HAP-1 (cell line): ENCODE measurements at regions not wholly inside any gene's neighbourhood (a gene's known extent, or its start where the extent isn't known, plus 50 kb on each side); places are given as distances from the start of the nearest gene placed in this dataset.

Source experiments
- DNase-seq, 2 experiments: peaks; one replicate each; pipeline ENCODE4 v3.0.0-alpha.2; 2016 to 2020; ENCODE audit warnings: low spot score in 2 of 2
- H3K27me3 ChIP-seq: fragments of 250-450 bp; sonication (Bioruptor Pico); 2 replicates; pipeline ENCODE4 v1.5.1; 2020; ENCODE audit warnings: low read depth, mild to moderate bottlenecking, moderate library complexity
- H3K36me3 ChIP-seq: fragments of 250-450 bp; sonication (Bioruptor Pico); replicated peaks from 2 replicates; pipeline ENCODE4 v1.5.1; 2020; ENCODE audit warnings: mild to moderate bottlenecking
- H3K4me1 ChIP-seq: fragments of 250-450 bp; sonication (Bioruptor Pico); 2 replicates; pipeline ENCODE4 v1.5.1; 2020; ENCODE audit warnings: mild to moderate bottlenecking
- H3K4me3 ChIP-seq: fragments of 250-450 bp; sonication (Bioruptor Pico); 2 replicates; pipeline ENCODE4 v1.5.1; 2020; ENCODE audit warnings: mild to moderate bottlenecking, moderate library complexity
- H3K9me3 ChIP-seq: fragments of 250-450 bp; sonication (Bioruptor Pico); 2 replicates; pipeline ENCODE4 v1.5.1; 2020; ENCODE audit warnings: mild to moderate bottlenecking, moderate library complexity
- in situ Hi-C: fragments of 300-500 bp; cut with MboI; formaldehyde crosslinking; loops from 3 replicates; pipeline ENCODE4 v1.14.3; 2020; ENCODE audit warnings: low sequenced_read_pairs, inconsistent platforms, mixed read lengths

DNA sequence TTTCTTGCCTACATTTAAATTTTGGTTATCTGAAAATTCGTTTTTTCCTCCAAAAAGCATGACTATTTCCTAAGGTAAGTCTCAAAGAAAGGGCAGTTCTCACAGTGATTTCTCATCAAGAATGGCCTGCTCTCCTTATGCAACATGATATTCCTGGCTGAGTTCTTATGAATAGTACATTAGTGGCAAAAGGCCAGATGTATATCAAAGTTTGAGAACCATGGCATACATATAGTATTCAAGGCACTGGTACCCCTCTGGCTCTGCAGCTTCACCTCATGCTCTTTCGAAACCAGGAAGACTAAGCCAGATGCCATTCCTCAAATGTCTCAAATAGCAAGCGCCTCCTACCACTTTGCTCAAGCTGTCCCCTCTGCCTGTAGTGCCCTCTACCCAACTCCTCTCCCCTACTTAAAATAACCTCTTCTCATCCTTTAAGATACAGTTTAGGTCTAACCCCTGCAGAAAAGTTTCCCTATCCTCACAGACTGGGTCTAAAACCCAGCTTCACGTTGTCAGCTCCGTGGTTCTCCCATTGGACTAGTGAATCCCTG lies 280.3 kb downstream of the HACE1 start:
- no peaks in the 10 kb centered on the region for H3K4me1 ChIP-seq
- H3K4me3 ChIP-seq = no peak overlapping the region
- no peak for DNase-seq
- in situ Hi-C loops = no loop called here
- no peaks in the 10 kb centered on the region for H3K9me3 ChIP-seq
- no peaks in the 10 kb centered on the region for H3K36me3 ChIP-seq
- no peaks in the 10 kb centered on the region for H3K27me3 ChIP-seq

DNA sequence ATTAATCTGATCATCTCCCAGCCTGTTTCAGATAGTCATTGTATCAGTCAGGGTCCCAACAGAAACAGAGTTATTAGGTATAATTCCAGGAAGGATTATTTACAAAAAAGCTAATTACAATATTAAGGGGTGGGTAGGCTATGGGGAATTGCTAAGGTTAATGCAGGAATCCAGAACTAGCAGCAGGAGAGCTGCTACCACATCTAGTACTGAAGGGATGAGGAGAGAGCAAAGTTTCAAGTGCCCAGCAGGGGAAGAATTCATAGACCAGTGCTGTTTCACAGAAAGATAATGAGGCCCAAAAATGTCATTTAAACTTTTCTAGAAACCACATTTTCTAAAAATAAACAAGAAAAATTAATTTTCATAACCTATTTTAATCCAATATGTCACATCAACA lies 284.2 kb downstream of the HACE1 start:
- H3K36me3 ChIP-seq = no peaks in the 10 kb centered on the region
- DNase-seq = no peak
- H3K4me3 ChIP-seq = no peak overlapping the region
- no peaks in the 10 kb centered on the region for H3K9me3 ChIP-seq
- in situ Hi-C loops = no loop called here
- H3K4me1 ChIP-seq = no peaks in the 10 kb centered on the region
- no peaks in the 10 kb centered on the region for H3K27me3 ChIP-seq

DNA sequence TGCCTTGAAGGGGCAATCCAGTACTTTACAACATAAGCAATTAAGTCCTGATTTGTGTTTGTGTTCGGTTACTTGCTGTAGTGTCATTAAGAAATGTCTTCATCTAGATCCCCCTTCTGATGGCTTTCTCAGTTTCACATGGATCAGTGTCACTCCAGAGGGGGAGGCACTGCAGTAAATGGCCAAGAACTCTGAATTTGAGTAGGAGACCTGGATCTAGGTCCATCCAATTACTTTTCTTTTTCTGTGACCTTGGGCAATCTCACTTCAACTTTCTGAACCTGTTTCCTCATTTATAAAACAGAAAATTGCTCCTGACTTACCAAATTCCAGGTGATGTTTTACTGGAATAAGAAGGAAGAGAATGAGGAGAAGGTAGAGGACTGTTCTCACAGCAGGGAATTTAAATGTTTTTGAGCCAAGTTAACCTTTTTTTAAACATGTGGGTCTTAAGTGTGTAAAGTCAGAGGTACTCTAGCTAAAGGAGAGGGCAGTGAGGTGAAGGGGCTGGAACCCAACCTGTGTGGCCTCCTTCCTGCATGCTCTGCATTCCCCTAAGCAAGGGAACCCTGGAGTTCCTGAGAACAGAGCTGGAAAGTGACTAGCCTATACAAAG lies 285.5 kb downstream of the HACE1 start:
- in situ Hi-C loops = no loop called here
- no peak overlapping the region for H3K4me3 ChIP-seq
- no peak for DNase-seq
- H3K36me3 ChIP-seq = no peaks in the 10 kb centered on the region
- H3K9me3 ChIP-seq = no peaks in the 10 kb centered on the region
- no peaks in the 10 kb centered on the region for H3K27me3 ChIP-seq
- no peaks in the 10 kb centered on the region for H3K4me1 ChIP-seq

DNA sequence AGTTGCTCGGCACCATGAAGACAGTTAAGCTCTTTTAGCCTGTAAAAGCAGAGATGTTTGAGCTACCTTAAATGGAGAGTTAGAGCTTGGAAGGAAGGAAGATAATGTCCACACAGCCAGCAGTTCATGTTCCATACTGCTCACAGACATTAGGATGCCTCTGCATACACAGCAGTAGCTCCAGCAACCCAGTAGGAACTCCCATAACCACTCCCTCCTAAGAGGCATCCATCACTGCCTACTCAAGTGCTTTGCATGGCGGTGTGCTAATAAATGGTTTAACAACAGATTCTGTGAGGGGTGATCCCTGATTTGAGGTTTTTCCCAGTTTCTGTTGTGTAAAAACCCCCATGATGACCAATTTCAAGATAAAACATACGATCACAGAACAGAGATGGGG lies 286.4 kb downstream of the HACE1 start:
- H3K9me3 ChIP-seq = no peaks in the 10 kb centered on the region
- in situ Hi-C loops = no loop called here
- DNase-seq = no peak

DNA sequence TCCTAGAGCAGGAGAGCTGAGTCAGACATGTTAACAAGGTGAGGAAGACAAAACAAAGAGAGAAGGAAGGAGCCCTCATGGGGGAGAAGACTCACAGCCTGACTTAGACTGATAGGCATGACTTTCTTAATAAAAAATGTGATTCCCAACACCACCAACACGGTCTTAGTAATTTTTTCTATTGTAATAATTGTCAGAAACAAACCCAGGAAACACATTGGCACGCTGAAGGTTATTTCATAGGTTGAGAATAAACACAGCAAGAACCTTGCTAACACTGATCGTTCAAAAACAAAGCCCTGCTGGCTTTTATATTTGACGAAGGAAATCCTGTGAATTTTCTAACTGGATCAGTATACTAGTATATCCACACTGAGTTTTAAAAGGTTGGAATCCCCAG lies 286.8 kb downstream of the HACE1 start:
- H3K36me3 ChIP-seq = no peaks in the 10 kb centered on the region
- H3K27me3 ChIP-seq = no peaks in the 10 kb centered on the region
- no peak for DNase-seq
- H3K9me3 ChIP-seq = no peaks in the 10 kb centered on the region
- in situ Hi-C loops = no loop called here
- no peak overlapping the region for H3K4me3 ChIP-seq
- no peaks in the 10 kb centered on the region for H3K4me1 ChIP-seq

More for the DNA sequence above, 286.4 kb downstream of the HACE1 start:
- H3K36me3 ChIP-seq = no peaks in the 10 kb centered on the region
- H3K4me3 ChIP-seq = no peak overlapping the region
- H3K27me3 ChIP-seq = no peaks in the 10 kb centered on the region
- no peaks in the 10 kb centered on the region for H3K4me1 ChIP-seq

DNA sequence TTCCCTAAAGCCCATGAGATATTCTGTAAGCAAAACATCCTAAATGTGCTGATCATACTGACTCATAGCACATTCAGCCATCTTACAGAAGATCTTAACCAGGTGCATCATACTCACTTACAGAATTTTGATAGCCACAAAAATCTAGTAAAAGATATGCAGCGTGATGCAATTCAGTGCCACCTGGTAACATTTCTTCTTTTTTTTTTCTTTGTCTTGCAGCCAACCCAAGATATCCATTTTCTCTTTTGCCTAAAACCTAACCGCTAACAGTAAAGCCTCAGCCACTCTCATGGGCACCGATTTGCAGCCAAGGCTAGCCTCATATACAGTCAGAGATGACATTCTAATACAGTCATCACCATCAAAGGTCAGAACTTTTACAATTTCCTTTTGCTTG lies 293.3 kb downstream of the HACE1 start:
- Histone ChIP-seq H3K27me3 (no peaks in the 10 kb centered on the region), H3K36me3 (no peaks in the 10 kb centered on the region), H3K4me3 (no peak overlapping the region), H3K9me3 (no peaks in the 10 kb centered on the region), H3K4me1 (no peaks in the 10 kb centered on the region)
- DNase-seq = no peak
- in situ Hi-C loops = no loop called here

DNA sequence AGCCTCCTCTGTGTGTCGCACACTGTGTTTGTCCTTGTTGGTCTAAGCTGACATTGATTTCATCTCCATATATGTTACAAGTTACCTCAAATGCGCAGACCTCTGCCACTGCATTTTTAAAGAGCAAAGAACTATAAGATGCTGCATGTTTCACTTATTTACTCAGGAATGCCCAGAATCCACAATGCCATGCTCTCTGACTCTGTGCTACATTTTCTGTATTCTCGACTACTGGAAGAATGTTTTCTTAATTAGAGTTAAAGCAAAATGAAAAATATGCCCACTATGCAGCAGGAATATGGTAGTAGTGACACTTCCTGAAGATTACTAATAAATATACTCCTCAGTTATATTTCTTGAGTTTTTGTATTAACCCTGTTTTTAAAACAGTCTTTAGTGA lies 296.4 kb downstream of the HACE1 start:
- H3K36me3 ChIP-seq = no peaks in the 10 kb centered on the region
- H3K27me3 ChIP-seq = no peaks in the 10 kb centered on the region; the same call in 1 of the 2 replicates
- in situ Hi-C loops = no loop called here
- no peaks in the 10 kb centered on the region for H3K9me3 ChIP-seq
- no peak for DNase-seq
- H3K4me1 ChIP-seq = no peaks in the 10 kb centered on the region
- H3K4me3 ChIP-seq = no peak overlapping the region

DNA sequence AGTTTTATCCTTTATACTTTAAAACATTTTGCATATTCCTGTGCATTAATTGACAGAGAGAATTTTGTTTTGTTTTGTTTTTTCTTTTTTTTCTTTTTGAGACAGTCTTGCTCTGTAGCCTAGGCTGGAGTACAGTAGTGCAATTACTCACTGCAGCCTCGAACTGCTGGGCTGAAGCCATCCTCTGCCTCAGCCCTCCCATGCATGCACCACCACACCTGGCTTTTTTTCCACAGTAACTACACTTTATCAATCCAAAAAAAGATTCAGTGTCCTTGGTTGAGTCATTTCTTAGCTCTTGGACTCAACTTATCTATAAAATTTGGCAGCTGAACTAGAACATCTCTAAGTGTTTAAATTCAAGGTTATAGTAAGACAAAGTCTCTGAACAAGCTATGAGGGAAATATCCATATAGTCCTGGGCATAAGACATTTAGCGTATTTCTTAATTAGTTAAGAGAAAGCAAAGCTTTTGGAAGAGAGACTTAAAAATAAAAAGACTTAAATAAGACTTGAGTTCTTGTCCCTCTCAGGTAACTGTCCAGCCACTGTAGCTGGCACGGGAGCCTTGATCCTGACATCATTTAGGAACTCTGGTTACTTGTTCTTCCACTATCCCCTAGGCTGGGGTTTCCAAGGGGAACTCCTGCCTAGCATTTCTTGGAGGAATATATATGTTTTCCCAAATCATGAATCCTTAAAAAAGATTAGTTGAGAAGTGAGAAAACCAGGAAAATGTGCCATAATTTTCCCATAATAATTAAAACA lies 300.1 kb downstream of the HACE1 start:
- Histone ChIP-seq H3K36me3 (no peaks in the 10 kb centered on the region), H3K4me3 (no peak overlapping the region), H3K4me1 (no peaks in the 10 kb centered on the region), H3K9me3 (no peaks in the 10 kb centered on the region), H3K27me3 (no peaks in the 10 kb centered on the region; the same call in 1 of the 2 replicates)
- DNase-seq = no peak
- in situ Hi-C loops = no loop called here

DNA sequence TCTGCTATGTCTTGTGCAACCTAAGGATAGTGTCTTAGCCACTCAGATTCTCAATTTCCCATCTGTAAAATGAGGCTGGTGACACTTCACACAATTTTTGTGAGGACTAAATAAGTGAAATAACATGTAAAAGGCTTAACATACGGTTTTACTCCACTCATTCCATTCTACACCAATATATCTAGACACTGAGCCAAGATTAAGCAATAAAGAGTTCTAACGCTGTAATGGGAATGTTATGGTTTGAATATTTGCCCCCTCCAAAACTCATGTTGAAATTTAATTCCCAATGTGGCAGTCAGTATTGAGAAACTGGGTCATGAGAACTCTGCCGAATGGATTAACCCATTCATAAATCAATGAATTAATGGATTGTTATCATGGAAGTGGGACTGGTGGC lies 301.0 kb downstream of the HACE1 start:
- no peak overlapping the region for H3K4me3 ChIP-seq
- in situ Hi-C loops = no loop called here
- H3K36me3 ChIP-seq = no peaks in the 10 kb centered on the region
- DNase-seq = no peak
- no peaks in the 10 kb centered on the region; the same call in 1 of the 2 replicates for H3K27me3 ChIP-seq
- no peaks in the 10 kb centered on the region for H3K4me1 ChIP-seq
- no peaks in the 10 kb centered on the region for H3K9me3 ChIP-seq

DNA sequence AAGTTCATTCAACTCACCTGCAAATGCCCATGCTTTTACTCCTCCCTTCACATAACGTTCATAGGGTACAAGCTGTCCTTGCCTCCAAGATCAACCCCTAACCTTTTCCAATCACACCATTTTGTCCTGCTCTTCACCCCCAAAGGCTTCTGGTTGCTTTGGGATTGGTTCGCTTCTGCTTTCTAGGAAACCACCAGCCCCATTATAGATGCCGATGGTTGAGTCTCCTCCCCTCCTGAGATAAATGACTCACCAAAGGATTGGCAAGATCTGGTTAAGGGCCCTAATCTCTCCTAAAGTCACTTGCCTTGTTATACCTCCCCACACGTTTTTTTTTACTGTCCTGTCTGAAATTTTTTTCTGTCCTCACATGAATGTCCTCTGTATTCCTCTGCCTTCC lies 311.4 kb downstream of the HACE1 start:
- Histone ChIP-seq H3K27me3 (peaks cover 8% of the 10 kb centered on the region; the same call in 1 of the 2 replicates), H3K4me3 (no peak overlapping the region), H3K4me1 (no peaks in the 10 kb centered on the region), H3K9me3 (no peaks in the 10 kb centered on the region), H3K36me3 (no peaks in the 10 kb centered on the region)
- DNase-seq = no peak
- in situ Hi-C loops = no loop called here

DNA sequence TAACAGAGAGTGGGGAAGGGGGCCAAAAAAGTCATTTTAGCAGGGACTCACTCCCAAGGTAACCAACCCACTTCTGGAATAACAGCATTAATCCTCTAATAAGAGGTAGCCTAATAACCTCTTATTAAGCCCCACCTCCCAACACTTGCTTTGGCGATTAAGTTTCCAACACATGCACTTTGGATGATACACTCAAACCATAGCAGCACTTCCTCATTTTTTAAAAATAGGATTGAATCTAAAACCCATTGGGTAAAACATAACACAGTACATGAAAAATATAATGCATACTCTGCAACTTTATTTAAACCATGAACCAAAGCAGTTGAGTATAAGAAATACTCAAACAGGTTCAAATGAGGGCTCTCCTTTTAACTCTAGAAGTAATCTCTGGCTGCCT lies 318.3 kb downstream of the HACE1 start:
- Histone ChIP-seq H3K27me3 (no peaks in the 10 kb centered on the region), H3K36me3 (no peaks in the 10 kb centered on the region), H3K4me3 (no peak overlapping the region), H3K9me3 (no peaks in the 10 kb centered on the region), H3K4me1 (no peaks in the 10 kb centered on the region)
- in situ Hi-C loops = no loop called here
- no peak for DNase-seq

DNA sequence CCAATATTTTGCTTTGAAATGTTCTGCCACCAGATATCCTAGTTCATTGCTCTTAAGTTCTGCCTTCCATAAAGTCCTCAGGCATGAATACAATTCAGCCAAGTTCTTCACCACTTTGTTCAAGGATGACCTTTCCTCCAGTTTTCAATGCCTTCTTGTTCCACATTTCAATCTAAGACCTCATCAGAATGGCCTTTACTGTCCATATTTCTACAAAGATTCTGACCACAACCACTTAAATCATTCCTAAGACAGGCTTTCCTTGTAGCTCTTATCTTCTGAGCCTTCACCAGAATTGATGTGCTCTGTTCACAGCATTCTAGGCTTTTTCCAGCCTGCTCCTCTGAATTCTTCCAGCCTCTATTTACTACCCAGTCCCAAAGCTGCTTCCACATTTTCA lies 319.0 kb downstream of the HACE1 start:
- in situ Hi-C loops = no loop called here
- Histone ChIP-seq H3K27me3 (0 out of 2 replicates have a peak, but pooled peaks cover 3% of the 10 kb centered on the region), H3K9me3 (no peaks in the 10 kb centered on the region), H3K4me3 (no peak overlapping the region), H3K4me1 (no peaks in the 10 kb centered on the region), H3K36me3 (no peaks in the 10 kb centered on the region)
- DNase-seq = no peak

DNA sequence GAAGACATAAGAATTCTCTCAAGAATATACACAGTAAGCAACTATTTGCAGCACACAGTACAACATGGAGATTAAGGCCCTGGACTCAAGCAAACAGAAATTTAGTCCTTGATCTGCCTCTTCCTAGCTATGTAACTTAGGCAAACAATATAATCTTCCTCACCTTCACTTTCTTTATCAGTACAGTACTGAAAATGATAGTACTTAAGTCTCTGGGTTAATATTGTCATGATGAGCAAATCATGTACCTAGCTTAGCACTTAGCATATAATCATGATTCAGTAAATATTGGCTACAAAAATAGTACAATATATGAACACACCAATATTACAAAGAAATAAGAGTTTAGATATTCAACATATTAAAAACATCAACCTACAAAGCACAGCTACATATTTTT lies 320.5 kb downstream of the HACE1 start:
- DNase-seq = no peak
- H3K9me3 ChIP-seq = no peaks in the 10 kb centered on the region
- H3K4me3 ChIP-seq = no peak overlapping the region
- H3K27me3 ChIP-seq = 0 out of 2 replicates have a peak, but pooled peaks cover 3% of the 10 kb centered on the region
- H3K36me3 ChIP-seq = no peaks in the 10 kb centered on the region
- no peaks in the 10 kb centered on the region for H3K4me1 ChIP-seq
- in situ Hi-C loops = no loop called here

DNA sequence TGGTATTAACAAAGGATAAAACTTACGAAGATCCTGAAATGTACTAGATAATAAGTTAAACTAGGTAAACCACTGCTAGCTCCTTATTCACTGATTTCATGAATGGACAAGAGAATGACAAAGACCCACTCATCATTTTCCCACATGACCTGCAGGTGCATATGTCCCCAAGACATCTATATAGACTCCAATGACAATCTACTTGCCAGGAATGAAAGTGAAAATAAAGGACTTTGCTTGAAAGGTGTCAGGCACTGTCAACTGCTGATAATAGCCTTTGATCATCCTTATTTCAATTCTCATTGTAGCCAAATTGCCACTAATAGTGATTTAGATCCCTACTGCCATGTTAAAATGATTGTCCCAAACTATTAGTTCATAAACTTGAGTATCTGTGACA lies 321.8 kb downstream of the HACE1 start:
- in situ Hi-C loops = no loop called here
- DNase-seq = no peak
- no peaks in the 10 kb centered on the region for H3K4me1 ChIP-seq

More for the DNA sequence above, 321.8 kb downstream of the HACE1 start:
- Histone ChIP-seq H3K36me3 (no peaks in the 10 kb centered on the region), H3K4me3 (no peak overlapping the region), H3K9me3 (no peaks in the 10 kb centered on the region), H3K27me3 (0 out of 2 replicates have a peak, but pooled peaks cover 3% of the 10 kb centered on the region)
